GM23338 (cell line): ENCODE measurements at regions not wholly inside any gene's neighbourhood (a gene's known extent, or its start where the extent isn't known, plus 50 kb on each side); places are given as distances from the start of the nearest gene placed in this dataset.

Experiments used
- CREB1 ChIP-seq: fragments of 250-450 bp; sonication (Bioruptor Pico); IDR thresholded peaks from 2 replicates; pipeline ENCODE4 v1.5.0; 2020; ENCODE audit warnings: low read depth, mild to moderate bottlenecking, moderate library complexity
- ETS1 ChIP-seq: IDR thresholded peaks from 2 replicates; pipeline ENCODE4 v1.6.1; 2016; ENCODE audit warnings: antibody characterized with exemption
- EZH2 ChIP-seq: fragments of 200-600 bp; sonication (generic); IDR thresholded peaks from one replicate; pipeline ENCODE4 v1.8.0; 2017; ENCODE audit warnings: antibody characterized with exemption, mild to moderate bottlenecking, low read depth; ENCODE audit not compliant: unreplicated experiment
- EZH2phosphoT487 ChIP-seq: fragments of 200-600 bp; sonication (generic); IDR thresholded peaks from one replicate; pipeline ENCODE4 v1.8.1; 2018; ENCODE audit warnings: antibody characterized with exemption; ENCODE audit not compliant: unreplicated experiment
- JUNB ChIP-seq: IDR thresholded peaks from one replicate; pipeline ENCODE4 v1.6.1; 2016; ENCODE audit warnings: antibody characterized with exemption; ENCODE audit not compliant: unreplicated experiment
- NANOG ChIP-seq: IDR thresholded peaks from 2 replicates; pipeline ENCODE4 v1.6.1; 2016; ENCODE audit warnings: antibody characterized with exemption, borderline replicate concordance
- POLR2AphosphoS5 ChIP-seq: IDR thresholded peaks from 2 replicates; pipeline ENCODE4 v1.6.1; 2016; ENCODE audit warnings: antibody characterized with exemption, low read depth
- REST ChIP-seq: IDR thresholded peaks from one replicate; pipeline ENCODE4 v1.6.1; 2018; ENCODE audit warnings: antibody characterized with exemption; ENCODE audit not compliant: unreplicated experiment
- STAT1 ChIP-seq: IDR thresholded peaks from one replicate; pipeline ENCODE4 v1.6.1; 2016; ENCODE audit warnings: antibody characterized with exemption; ENCODE audit not compliant: unreplicated experiment
- ZNF331 ChIP-seq: fragments of 250-450 bp; sonication (Bioruptor Pico); IDR thresholded peaks from 2 replicates; pipeline ENCODE4 v1.5.0; 2020; ENCODE audit warnings: low read depth, mild to moderate bottlenecking, moderate library complexity
- TF ChIP-seq, protein P1 (sequence below), 2 experiments: fragments of 200-600 bp in 1 of 2; sonication (generic) in 1 of 2; conservative IDR thresholded peaks; 2 replicates each; pipeline versions ENCODE4 v1.5.1 to v1.6.1; 2016 to 2017; ENCODE audit warnings: antibody characterized with exemption in 2 of 2, low read depth in 2 of 2, mild to moderate bottlenecking in 2 of 2, moderate library complexity in 1 of 2

DNA sequence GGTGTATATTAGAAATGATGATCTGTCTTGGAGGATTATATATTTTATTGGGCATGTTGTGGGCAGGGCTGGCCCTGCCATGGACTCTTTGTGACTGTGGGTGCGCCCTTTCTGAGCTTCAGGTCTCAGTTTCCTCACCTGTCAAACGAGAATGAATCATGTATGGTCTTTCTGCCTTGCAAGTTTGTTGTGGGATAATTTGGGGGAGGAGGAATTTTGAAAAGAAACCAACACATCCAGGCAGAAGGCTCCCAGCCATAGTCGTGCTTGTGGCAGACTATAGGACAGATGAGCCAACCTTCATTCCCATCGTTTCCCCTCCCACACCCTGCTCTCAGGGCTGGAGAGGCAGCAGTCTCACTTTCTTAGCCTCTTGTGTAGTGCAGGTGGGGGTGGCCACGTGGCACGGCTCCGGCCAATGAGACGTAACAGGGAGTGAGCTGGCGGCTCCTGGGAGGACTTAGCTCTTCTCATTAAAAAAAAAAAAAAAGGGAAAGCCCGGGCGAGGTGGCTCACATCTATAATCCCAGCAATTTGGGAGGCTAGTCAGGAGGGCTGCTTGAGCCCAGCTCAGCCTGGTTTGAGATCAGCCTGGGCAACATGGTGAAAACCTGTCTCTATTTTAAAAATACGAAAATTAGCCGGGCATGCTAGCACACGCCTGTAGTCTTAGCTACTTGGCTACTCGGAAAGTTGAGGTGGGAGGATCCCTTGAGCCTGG, 63.1 kb downstream of the RHOB start:
- TF ChIP-seq EZH2phosphoT487 (no peak), EZH2 (no peak), POLR2AphosphoS5 (no peak), ZNF331 (CRISPR knock-in tag) (no peak), NANOG (no peak), JUNB (no peak), CREB1 (CRISPR knock-in tag) (no peak), STAT1 (no peak), ETS1 (no peak), REST (no peak)
- TF ChIP-seq, protein P1, sequence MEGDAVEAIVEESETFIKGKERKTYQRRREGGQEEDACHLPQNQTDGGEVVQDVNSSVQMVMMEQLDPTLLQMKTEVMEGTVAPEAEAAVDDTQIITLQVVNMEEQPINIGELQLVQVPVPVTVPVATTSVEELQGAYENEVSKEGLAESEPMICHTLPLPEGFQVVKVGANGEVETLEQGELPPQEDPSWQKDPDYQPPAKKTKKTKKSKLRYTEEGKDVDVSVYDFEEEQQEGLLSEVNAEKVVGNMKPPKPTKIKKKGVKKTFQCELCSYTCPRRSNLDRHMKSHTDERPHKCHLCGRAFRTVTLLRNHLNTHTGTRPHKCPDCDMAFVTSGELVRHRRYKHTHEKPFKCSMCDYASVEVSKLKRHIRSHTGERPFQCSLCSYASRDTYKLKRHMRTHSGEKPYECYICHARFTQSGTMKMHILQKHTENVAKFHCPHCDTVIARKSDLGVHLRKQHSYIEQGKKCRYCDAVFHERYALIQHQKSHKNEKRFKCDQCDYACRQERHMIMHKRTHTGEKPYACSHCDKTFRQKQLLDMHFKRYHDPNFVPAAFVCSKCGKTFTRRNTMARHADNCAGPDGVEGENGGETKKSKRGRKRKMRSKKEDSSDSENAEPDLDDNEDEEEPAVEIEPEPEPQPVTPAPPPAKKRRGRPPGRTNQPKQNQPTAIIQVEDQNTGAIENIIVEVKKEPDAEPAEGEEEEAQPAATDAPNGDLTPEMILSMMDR (conservative IDR thresholded peaks at IDR 0.05; ENCODE audit: low read depth in 2 of 2): no peak
